Liver (tissue), 8 donors: ENCODE measurements at regions not wholly inside any gene's neighbourhood (a gene's known extent, or its start where the extent isn't known, plus 50 kb on each side); places are given as distances from the start of the nearest gene placed in this dataset.

Experiments
- DNase-seq: peaks from one replicate; pipeline ENCODE4 v3.0.0-alpha.2; 2017; ENCODE audit warnings: low spot score
- H3K27ac ChIP-seq, 2 donors: one replicate each; pipeline ENCODE4 v1.7.0; 2013; ENCODE audit warnings: inconsistent platforms in 2 of 2, low read length in 2 of 2, control low read depth in 1 of 2, low read depth in 1 of 2, mild to moderate bottlenecking in 1 of 2
- H3K27me3 ChIP-seq, 4 donors: one replicate each; pipeline versions ENCODE4 v1.6.1 to v1.7.0; 2013; ENCODE audit warnings: low read length in 3 of 4, inconsistent platforms in 1 of 4, mild to moderate bottlenecking in 1 of 4, moderate library complexity in 1 of 4; ENCODE audit not compliant: control insufficient read depth in 4 of 4, insufficient read depth in 4 of 4
- H3K36me3 ChIP-seq, 4 donors: one replicate each; pipeline versions ENCODE4 v1.6.1 to v1.7.0; 2013; ENCODE audit warnings: low read length in 3 of 4, mild to moderate bottlenecking in 3 of 4, low read depth in 1 of 4, moderate library complexity in 1 of 4; ENCODE audit not compliant: control insufficient read depth in 4 of 4, insufficient read depth in 3 of 4
- H3K4me1 ChIP-seq, 4 donors: one replicate each; pipeline versions ENCODE4 v1.6.1 to v1.7.0; 2013; ENCODE audit warnings: low read length in 3 of 4, mild to moderate bottlenecking in 3 of 4, moderate library complexity in 1 of 4; ENCODE audit not compliant: control insufficient read depth in 4 of 4, insufficient read depth in 4 of 4
- H3K4me3 ChIP-seq, 3 donors: one replicate each; pipeline versions ENCODE4 v1.6.1 to v1.7.0; 2013; ENCODE audit warnings: low read length in 3 of 3, control low read depth in 1 of 3, low read depth in 1 of 3, mild to moderate bottlenecking in 1 of 3
- H3K9ac ChIP-seq, 2 donors: one replicate each; pipeline ENCODE4 v1.7.0; 2013; ENCODE audit warnings: low read length in 2 of 2, mild to moderate bottlenecking in 2 of 2, moderate library complexity in 2 of 2, control low read depth in 1 of 2, low read depth in 1 of 2
- H3K9me3 ChIP-seq, 4 donors: one replicate each; pipeline versions ENCODE4 v1.6.1 to v1.7.0; 2013; ENCODE audit warnings: low read length in 3 of 4; ENCODE audit not compliant: control insufficient read depth in 4 of 4
- CTCF ChIP-seq: fragments of 150-350 bp; IDR thresholded peaks from 2 replicates; pipeline ENCODE4 v1.5.1; 2017; ENCODE audit warnings: improper control_type of control experiment, low read depth, low read length; ENCODE audit not compliant: missing input control
- EGR1 ChIP-seq, 2 donors: IDR thresholded peaks; 2 replicates each; pipeline ENCODE4 v1.6.1; 2016 to 2018; ENCODE audit warnings: antibody characterized with exemption in 2 of 2, low read depth in 2 of 2
- FOXA1 ChIP-seq: IDR thresholded peaks from 2 replicates; pipeline ENCODE4 v1.6.1; 2016; ENCODE audit warnings: antibody characterized with exemption
- FOXA2 ChIP-seq: IDR thresholded peaks from 2 replicates; pipeline ENCODE4 v1.6.1; 2016; ENCODE audit warnings: antibody characterized with exemption
- GABPA ChIP-seq, 2 donors: IDR thresholded peaks in 1 of 2; conservative IDR thresholded peaks in 1 of 2; 2 replicates each; pipeline ENCODE4 v1.6.1; 2016; ENCODE audit warnings: antibody characterized with exemption in 2 of 2, mild to moderate bottlenecking in 1 of 2, moderate library complexity in 1 of 2
- HNF4A ChIP-seq, 2 donors: conservative IDR thresholded peaks; 2 replicates each; pipeline ENCODE4 v1.6.1; 2016; ENCODE audit warnings: antibody characterized with exemption in 2 of 2, mild to moderate bottlenecking in 2 of 2
- HNF4G ChIP-seq: IDR thresholded peaks from 2 replicates; pipeline ENCODE4 v1.6.1; 2016; ENCODE audit warnings: antibody characterized with exemption
- JUND ChIP-seq, 2 donors: IDR thresholded peaks; 2 replicates each; pipeline ENCODE4 v1.6.1; 2016; ENCODE audit warnings: antibody characterized with exemption in 2 of 2
- RXRA ChIP-seq, 2 donors: IDR thresholded peaks; 2 replicates each; pipeline ENCODE4 v1.6.1; 2017 to 2018; ENCODE audit warnings: antibody characterized with exemption in 2 of 2, mild to moderate bottlenecking in 1 of 2
- SP1 ChIP-seq: IDR thresholded peaks from 2 replicates; pipeline ENCODE4 v1.6.1; 2018; ENCODE audit warnings: antibody characterized with exemption, mild to moderate bottlenecking
- TAF1 ChIP-seq: conservative IDR thresholded peaks from 2 replicates; pipeline ENCODE4 v1.6.1; 2016; ENCODE audit warnings: antibody characterized with exemption, mild to moderate bottlenecking
- YY1 ChIP-seq: IDR thresholded peaks from 2 replicates; pipeline ENCODE4 v1.6.1; 2016; ENCODE audit warnings: antibody characterized with exemption, mild to moderate bottlenecking
- WGBS: extraction: QIAGEN DNeasy Blood & Tissue Kit; methylation state at CpG from one replicate; pipeline ENCODE4 v1.1.7; 2013; 5-methylcytosine and 5-hydroxymethylcytosine counted together
- TF ChIP-seq, protein P1 (sequence below): IDR thresholded peaks from 2 replicates; pipeline ENCODE4 v1.6.1; 2016; ENCODE audit warnings: antibody characterized with exemption, mild to moderate bottlenecking
- TF ChIP-seq, protein P2 (sequence below): IDR thresholded peaks from 2 replicates; pipeline ENCODE4 v1.6.1; 2016; ENCODE audit warnings: antibody characterized with exemption
- TF ChIP-seq, protein P3 (sequence below): IDR thresholded peaks from 2 replicates; pipeline ENCODE4 v1.6.1; 2016; ENCODE audit warnings: antibody characterized with exemption
- donor health status: healthy.
- donor health status: healthy.
- donor health status: healthy.
- donor health status: healthy.
- donor health status: healthy.

DNA sequence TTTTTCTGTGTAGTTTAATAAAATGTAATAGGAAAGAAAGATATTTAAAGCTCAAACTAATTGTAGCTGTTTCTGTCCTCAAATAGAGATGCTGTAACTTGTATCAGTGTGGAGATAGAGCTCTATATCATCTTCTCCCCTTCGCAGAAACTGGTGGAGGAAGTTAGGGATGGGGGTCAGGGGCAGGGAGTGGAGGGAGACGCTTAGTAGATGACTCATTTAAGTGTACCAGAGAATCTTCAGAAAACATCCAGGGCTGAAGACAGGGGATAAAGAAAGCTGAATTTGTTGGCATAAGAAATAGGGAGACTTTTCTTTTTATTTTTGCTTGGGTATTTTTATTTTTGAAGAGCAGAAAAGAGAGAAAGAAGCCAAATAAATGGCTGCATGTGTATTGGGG, 282.6 kb upstream of the DPYD start:
- H3K27ac ChIP-seq: no peak overlapping the region
- H3K9me3 ChIP-seq: no peaks in the 10 kb centered on the region
- no peaks in the 10 kb centered on the region for H3K27me3 ChIP-seq
- DNase-seq: no peak
- H3K9ac ChIP-seq: no peak overlapping the region
- 37% methylated on average over 2 of the region's 2 CpGs for WGBS
- no peak for TF ChIP-seq HNF4G
- TF ChIP-seq FOXA1: no peak
- no peak for TF ChIP-seq HNF4A (conservative IDR thresholded peaks at IDR 0.05)
- no peak for TF ChIP-seq SP1
- no peak for TF ChIP-seq JUND (IDR thresholded peaks at IDR 0.05)
- no peak for TF ChIP-seq GABPA (IDR thresholded peaks at IDR 0.05 in 1 of 2, conservative IDR thresholded peaks at IDR 0.05 in 1 of 2)
- no peaks in the 10 kb centered on the region for H3K4me1 ChIP-seq
- no peak overlapping the region for H3K4me3 ChIP-seq
- H3K36me3 ChIP-seq: no peaks in the 10 kb centered on the region

DNA sequence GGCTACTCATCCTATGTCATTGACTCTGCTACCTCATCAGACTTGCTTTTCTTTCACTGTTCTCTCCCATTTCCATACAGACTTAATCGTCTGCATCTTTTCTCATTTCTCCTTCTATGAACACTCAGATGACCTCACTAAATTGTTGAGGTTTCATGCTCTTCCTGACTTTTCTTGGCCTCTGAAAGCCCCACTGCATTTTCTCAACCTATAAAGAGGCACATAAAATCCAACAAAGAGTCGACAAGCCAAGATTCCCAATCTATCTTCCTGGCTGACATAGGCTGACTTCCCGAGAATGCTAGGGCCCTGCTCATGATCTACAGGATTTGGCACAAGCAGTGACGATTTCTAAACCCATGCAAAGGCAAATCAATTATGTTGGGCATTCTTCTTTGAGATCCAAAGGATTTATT, 280.8 kb upstream of the DPYD start:
- 56% methylated on average over 4 of the region's 4 CpGs for WGBS
- TF ChIP-seq, protein P1, sequence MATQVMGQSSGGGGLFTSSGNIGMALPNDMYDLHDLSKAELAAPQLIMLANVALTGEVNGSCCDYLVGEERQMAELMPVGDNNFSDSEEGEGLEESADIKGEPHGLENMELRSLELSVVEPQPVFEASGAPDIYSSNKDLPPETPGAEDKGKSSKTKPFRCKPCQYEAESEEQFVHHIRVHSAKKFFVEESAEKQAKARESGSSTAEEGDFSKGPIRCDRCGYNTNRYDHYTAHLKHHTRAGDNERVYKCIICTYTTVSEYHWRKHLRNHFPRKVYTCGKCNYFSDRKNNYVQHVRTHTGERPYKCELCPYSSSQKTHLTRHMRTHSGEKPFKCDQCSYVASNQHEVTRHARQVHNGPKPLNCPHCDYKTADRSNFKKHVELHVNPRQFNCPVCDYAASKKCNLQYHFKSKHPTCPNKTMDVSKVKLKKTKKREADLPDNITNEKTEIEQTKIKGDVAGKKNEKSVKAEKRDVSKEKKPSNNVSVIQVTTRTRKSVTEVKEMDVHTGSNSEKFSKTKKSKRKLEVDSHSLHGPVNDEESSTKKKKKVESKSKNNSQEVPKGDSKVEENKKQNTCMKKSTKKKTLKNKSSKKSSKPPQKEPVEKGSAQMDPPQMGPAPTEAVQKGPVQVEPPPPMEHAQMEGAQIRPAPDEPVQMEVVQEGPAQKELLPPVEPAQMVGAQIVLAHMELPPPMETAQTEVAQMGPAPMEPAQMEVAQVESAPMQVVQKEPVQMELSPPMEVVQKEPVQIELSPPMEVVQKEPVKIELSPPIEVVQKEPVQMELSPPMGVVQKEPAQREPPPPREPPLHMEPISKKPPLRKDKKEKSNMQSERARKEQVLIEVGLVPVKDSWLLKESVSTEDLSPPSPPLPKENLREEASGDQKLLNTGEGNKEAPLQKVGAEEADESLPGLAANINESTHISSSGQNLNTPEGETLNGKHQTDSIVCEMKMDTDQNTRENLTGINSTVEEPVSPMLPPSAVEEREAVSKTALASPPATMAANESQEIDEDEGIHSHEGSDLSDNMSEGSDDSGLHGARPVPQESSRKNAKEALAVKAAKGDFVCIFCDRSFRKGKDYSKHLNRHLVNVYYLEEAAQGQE: no peak
- TF ChIP-seq TAF1 (no peak), HNF4A (conservative IDR thresholded peaks at IDR 0.05) (no peak), CTCF (no peak), FOXA1 (no peak), EGR1 (IDR thresholded peaks at IDR 0.05; ENCODE audit: low read depth in 2 of 2) (no peak), SP1 (no peak), RXRA (IDR thresholded peaks at IDR 0.05) (no peak), JUND (IDR thresholded peaks at IDR 0.05) (no peak), GABPA (IDR thresholded peaks at IDR 0.05 in 1 of 2, conservative IDR thresholded peaks at IDR 0.05 in 1 of 2) (no peak), HNF4G (no peak), FOXA2 (no peak), YY1 (no peak)
- TF ChIP-seq, protein P2, sequence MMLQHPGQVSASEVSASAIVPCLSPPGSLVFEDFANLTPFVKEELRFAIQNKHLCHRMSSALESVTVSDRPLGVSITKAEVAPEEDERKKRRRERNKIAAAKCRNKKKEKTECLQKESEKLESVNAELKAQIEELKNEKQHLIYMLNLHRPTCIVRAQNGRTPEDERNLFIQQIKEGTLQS: no peak
- TF ChIP-seq, protein P3, sequence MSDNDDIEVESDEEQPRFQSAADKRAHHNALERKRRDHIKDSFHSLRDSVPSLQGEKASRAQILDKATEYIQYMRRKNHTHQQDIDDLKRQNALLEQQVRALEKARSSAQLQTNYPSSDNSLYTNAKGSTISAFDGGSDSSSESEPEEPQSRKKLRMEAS: no peak
- H3K27ac ChIP-seq: no peak overlapping the region
- no peaks in the 10 kb centered on the region for H3K36me3 ChIP-seq
- no peak for DNase-seq
- H3K27me3 ChIP-seq: no peaks in the 10 kb centered on the region
- no peak overlapping the region for H3K4me3 ChIP-seq
- no peak overlapping the region for H3K9ac ChIP-seq
- no peaks in the 10 kb centered on the region for H3K4me1 ChIP-seq
- no peaks in the 10 kb centered on the region for H3K9me3 ChIP-seq
